Neural progenitor cell (in vitro differentiated cells): ENCODE measurements at regions not wholly inside any gene's neighbourhood (a gene's known extent, or its start where the extent isn't known, plus 50 kb on each side); places are given as distances from the start of the nearest gene placed in this dataset.
A peak's percentile ranks its signal among the peaks of the same experiment; 100 is the strongest.

Experiments
- DNase-seq: peaks from one replicate; pipeline ENCODE4 v3.0.0-alpha.2; 2016; ENCODE audit warnings: low spot score
- H2AFZ ChIP-seq: fragments of 200-600 bp; sonication (generic); replicated peaks from 2 replicates; pipeline ENCODE4 v1.6.1; 2016; ENCODE audit warnings: antibody characterized with exemption
- H3F3A ChIP-seq: fragments of 200-600 bp; sonication (generic); 2 replicates; pipeline ENCODE4 v1.6.1; 2016; ENCODE audit warnings: antibody characterized with exemption, low read depth
- H3K27ac ChIP-seq: fragments of 200-600 bp; sonication (generic); 2 replicates; pipeline ENCODE4 v1.5.1; 2016; ENCODE audit warnings: mild to moderate bottlenecking
- H3K27me3 ChIP-seq: fragments of 200-600 bp; sonication (generic); 2 replicates; pipeline ENCODE4 v1.6.1; 2016; ENCODE audit warnings: mild to moderate bottlenecking, moderate library complexity
- H3K36me3 ChIP-seq: fragments of 200-600 bp; sonication (generic); 2 replicates; pipeline ENCODE4 v1.5.1; 2016
- H3K4me1 ChIP-seq: fragments of 200-600 bp; sonication (generic); 2 replicates; pipeline ENCODE4 v1.6.1; 2016; ENCODE audit warnings: mixed run types
- H3K4me2 ChIP-seq: fragments of 200-600 bp; sonication (generic); 2 replicates; pipeline ENCODE4 v1.6.1; 2016
- H3K4me3 ChIP-seq: fragments of 200-600 bp; sonication (generic); 2 replicates; pipeline ENCODE4 v1.5.1; 2016
- H3K79me2 ChIP-seq: fragments of 200-600 bp; sonication (generic); 2 replicates; pipeline ENCODE4 v1.6.1; 2016; ENCODE audit warnings: low read depth
- H3K9ac ChIP-seq: fragments of 200-600 bp; sonication (generic); 2 replicates; pipeline ENCODE4 v1.6.1; 2016
- H3K9me3 ChIP-seq: fragments of 200-600 bp; sonication (generic); 2 replicates; pipeline ENCODE4 v1.5.1; 2016; ENCODE audit warnings: low read depth
- H4K20me1 ChIP-seq: fragments of 200-600 bp; sonication (generic); 2 replicates; pipeline ENCODE4 v1.6.1; 2016; ENCODE audit warnings: low read depth
- H3K27ac Mint-ChIP-seq: 3 replicates; pipeline ENCODE4 v1.8.0; 2021; ENCODE audit warnings: mixed read lengths
- H3K27me3 Mint-ChIP-seq: 2 replicates; pipeline ENCODE4 v1.8.0; 2022; ENCODE audit warnings: low read depth, mild to moderate bottlenecking, inconsistent platforms, moderate library complexity, mixed read lengths; ENCODE audit not compliant: insufficient read depth
- H3K36me3 Mint-ChIP-seq: 3 replicates; pipeline ENCODE4 v1.8.0; 2021; ENCODE audit warnings: mixed read lengths
- H3K4me1 Mint-ChIP-seq: 3 replicates; pipeline ENCODE4 v1.8.0; 2021; ENCODE audit warnings: mixed read lengths
- H3K4me3 Mint-ChIP-seq: 3 replicates; pipeline ENCODE4 v1.8.0; 2021; ENCODE audit warnings: mild to moderate bottlenecking, moderate library complexity, mixed read lengths
- H3K9me3 Mint-ChIP-seq: 3 replicates; pipeline ENCODE4 v1.8.0; 2020; ENCODE audit warnings: mixed read lengths
- CTCF ChIP-seq: fragments of 200-600 bp; sonication (generic); IDR thresholded peaks from 2 replicates; pipeline ENCODE4 v1.5.1; 2017; ENCODE audit warnings: antibody characterized with exemption, mild to moderate bottlenecking
- EZH2 ChIP-seq: fragments of 200-600 bp; sonication (generic); IDR thresholded peaks from 2 replicates; pipeline ENCODE4 v1.6.1; 2017; ENCODE audit warnings: antibody characterized with exemption, mild to moderate bottlenecking, moderate library complexity
- EZH2phosphoT487 ChIP-seq: fragments of 200-600 bp; sonication (generic); IDR thresholded peaks from 2 replicates; pipeline ENCODE4 v1.6.1; 2017; ENCODE audit warnings: antibody characterized with exemption

- H3K27ac ChIP-seq = no peak overlapping the region
- no peaks in the 10 kb centered on the region for H3K79me2 ChIP-seq
- H3K4me1 Mint-ChIP-seq = peaks cover 18% of the 10 kb centered on the region
- H3K4me2 ChIP-seq = no peak overlapping the region
- no peak overlapping the region for H3K4me3 ChIP-seq
- H3K27me3 Mint-ChIP-seq = peaks cover 5% of the 10 kb centered on the region
- H3K36me3 Mint-ChIP-seq = no peaks in the 10 kb centered on the region
- peak overlapping the region; percentile 78 for H2AFZ ChIP-seq
- DNase-seq = peak; percentile 56
- no peaks in the 10 kb centered on the region for H4K20me1 ChIP-seq
- H3K27ac Mint-ChIP-seq = no peak overlapping the region
- no peaks in the 10 kb centered on the region for H3K9me3 Mint-ChIP-seq
- TF ChIP-seq CTCF (peak; percentile 40), EZH2phosphoT487 (no peak)
- H3K9ac ChIP-seq = no peak overlapping the region
- no peaks in the 10 kb centered on the region for H3K9me3 ChIP-seq
- no peak overlapping the region for H3K4me3 Mint-ChIP-seq
- peaks cover 26% of the 10 kb centered on the region for H3K27me3 ChIP-seq
- no peaks in the 10 kb centered on the region for H3K36me3 ChIP-seq
- peaks cover 10% of the 10 kb centered on the region for H3K4me1 ChIP-seq
- H3F3A ChIP-seq = peaks cover 16% of the 10 kb centered on the region
These were observed 144.6 kb upstream of the SATB2 start for GRCh38 chr2:199602271-199602895.

- H3K27ac Mint-ChIP-seq = no peak overlapping the region
- no peaks in the 10 kb centered on the region for H3K4me1 Mint-ChIP-seq
- Histone ChIP-seq H3K4me3 (no peak overlapping the region), H3K27me3 (no peaks in the 10 kb centered on the region), H3K36me3 (no peaks in the 10 kb centered on the region), H2AFZ (no peak overlapping the region), H3K79me2 (no peaks in the 10 kb centered on the region), H3K27ac (no peak overlapping the region), H3K9ac (no peak overlapping the region), H3K4me2 (no peak overlapping the region), H4K20me1 (no peaks in the 10 kb centered on the region), H3K4me1 (no peaks in the 10 kb centered on the region), H3F3A (no peaks in the 10 kb centered on the region), H3K9me3 (no peaks in the 10 kb centered on the region)
- peaks cover 2% of the 10 kb centered on the region for H3K27me3 Mint-ChIP-seq
- H3K9me3 Mint-ChIP-seq = no peaks in the 10 kb centered on the region
- DNase-seq = peak; percentile 41
- H3K4me3 Mint-ChIP-seq = no peak overlapping the region
- H3K36me3 Mint-ChIP-seq = no peaks in the 10 kb centered on the region
- TF ChIP-seq EZH2 (no peak), CTCF (peak; percentile 56)
These were observed 138.8 kb upstream of the SATB2 start for GRCh38 chr2:199596549-199596948.

- H3F3A ChIP-seq = no peaks in the 10 kb centered on the region
- H3K27ac ChIP-seq = no peak overlapping the region
- DNase-seq = no peak
- no peaks in the 10 kb centered on the region for H3K9me3 ChIP-seq
- H3K4me3 Mint-ChIP-seq = no peak overlapping the region
- no peaks in the 10 kb centered on the region for H3K36me3 Mint-ChIP-seq
- H3K27me3 Mint-ChIP-seq = peaks cover 2% of the 10 kb centered on the region
- no peaks in the 10 kb centered on the region for H4K20me1 ChIP-seq
- no peak overlapping the region for H3K9ac ChIP-seq
- H3K4me3 ChIP-seq = no peak overlapping the region
- no peaks in the 10 kb centered on the region for H3K79me2 ChIP-seq
- H3K36me3 ChIP-seq = no peaks in the 10 kb centered on the region
- no peak overlapping the region for H3K27ac Mint-ChIP-seq
- H3K9me3 Mint-ChIP-seq = no peaks in the 10 kb centered on the region
- no peak overlapping the region for H3K4me2 ChIP-seq
- no peak overlapping the region for H2AFZ ChIP-seq
- no peak for TF ChIP-seq EZH2
- no peaks in the 10 kb centered on the region for H3K27me3 ChIP-seq
- H3K4me1 Mint-ChIP-seq = peaks cover 16% of the 10 kb centered on the region
- H3K4me1 ChIP-seq = peaks cover 7% of the 10 kb centered on the region
These were observed 136.7 kb upstream of the SATB2 start for GRCh38 chr2:199594443-199594842.

GRCh38 chr2:199591826-199592225 lies 134.1 kb upstream of the SATB2 start:
- H3K27ac Mint-ChIP-seq = no peak overlapping the region
- H4K20me1 ChIP-seq = no peaks in the 10 kb centered on the region
- peaks cover 5% of the 10 kb centered on the region for H3K27me3 Mint-ChIP-seq
- no peaks in the 10 kb centered on the region for H3F3A ChIP-seq
- H3K4me1 Mint-ChIP-seq = peaks cover 32% of the 10 kb centered on the region
- H3K4me2 ChIP-seq = no peak overlapping the region
- H3K9ac ChIP-seq = no peak overlapping the region
- H2AFZ ChIP-seq = no peak overlapping the region
- H3K9me3 ChIP-seq = no peaks in the 10 kb centered on the region
- H3K79me2 ChIP-seq = no peaks in the 10 kb centered on the region
- H3K36me3 ChIP-seq = no peaks in the 10 kb centered on the region
- no peaks in the 10 kb centered on the region for H3K27me3 ChIP-seq
- H3K4me3 Mint-ChIP-seq = no peak overlapping the region
- TF ChIP-seq EZH2phosphoT487 (no peak), EZH2 (no peak), CTCF (no peak)
- H3K4me3 ChIP-seq = no peak overlapping the region
- DNase-seq = no peak
- no peaks in the 10 kb centered on the region for H3K9me3 Mint-ChIP-seq
- peaks cover 19% of the 10 kb centered on the region for H3K4me1 ChIP-seq
- no peak overlapping the region for H3K27ac ChIP-seq
- no peaks in the 10 kb centered on the region for H3K36me3 Mint-ChIP-seq
